Body of pancreas (tissue), 4 donors: ENCODE measurements at regions not wholly inside any gene's neighbourhood (a gene's known extent, or its start where the extent isn't known, plus 50 kb on each side); places are given as distances from the start of the nearest gene placed in this dataset.

ENCODE experiments used
- POLR2A ChIP-seq, 3 donors: fragments of 450-650 bp; IDR thresholded peaks; one replicate each; pipeline ENCODE4 v1.6.1; 2016; ENCODE audit warnings: antibody characterized with exemption in 3 of 3, mild to moderate bottlenecking in 2 of 3
- TF ChIP-seq, protein P1 (sequence below), 7 experiments: fragments of 450-650 bp in 4 of 7; fragments of 200-600 bp in 3 of 7; sonication (generic) in 3 of 7; IDR thresholded peaks; one replicate each; pipeline ENCODE4 v1.5.1; 2016 to 2019; ENCODE audit warnings: antibody characterized with exemption in 7 of 7

DNA sequence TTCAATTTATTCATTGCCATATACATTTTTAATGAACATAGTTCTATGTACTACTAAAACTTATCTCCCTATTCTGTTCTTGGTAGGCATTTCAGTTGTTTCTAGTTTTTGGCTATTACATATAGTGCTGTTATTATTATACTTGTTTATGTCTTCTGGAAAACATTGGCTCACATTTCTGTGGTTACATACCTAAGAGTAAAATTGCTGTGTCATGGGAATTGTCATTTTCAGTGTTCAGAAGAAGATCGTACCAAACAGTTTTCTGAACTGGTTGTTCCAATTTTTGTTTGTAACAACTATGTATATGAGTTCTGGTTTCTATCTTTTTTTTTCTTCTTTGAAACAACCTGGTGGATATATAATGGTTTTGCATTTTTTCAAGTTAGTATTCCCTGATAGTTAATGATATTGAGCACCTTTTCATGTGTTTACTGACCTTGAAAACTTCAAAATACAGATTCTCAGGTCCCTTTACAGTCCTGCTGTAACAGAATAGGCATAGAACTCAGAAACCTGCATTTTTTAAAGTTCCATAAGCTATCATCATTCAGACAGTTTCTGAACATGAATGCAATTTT lies 230.7 kb downstream of the JRKL start:
- TF ChIP-seq POLR2A (IDR thresholded peaks at IDR 0.05) = no peak
- TF ChIP-seq, protein P1, sequence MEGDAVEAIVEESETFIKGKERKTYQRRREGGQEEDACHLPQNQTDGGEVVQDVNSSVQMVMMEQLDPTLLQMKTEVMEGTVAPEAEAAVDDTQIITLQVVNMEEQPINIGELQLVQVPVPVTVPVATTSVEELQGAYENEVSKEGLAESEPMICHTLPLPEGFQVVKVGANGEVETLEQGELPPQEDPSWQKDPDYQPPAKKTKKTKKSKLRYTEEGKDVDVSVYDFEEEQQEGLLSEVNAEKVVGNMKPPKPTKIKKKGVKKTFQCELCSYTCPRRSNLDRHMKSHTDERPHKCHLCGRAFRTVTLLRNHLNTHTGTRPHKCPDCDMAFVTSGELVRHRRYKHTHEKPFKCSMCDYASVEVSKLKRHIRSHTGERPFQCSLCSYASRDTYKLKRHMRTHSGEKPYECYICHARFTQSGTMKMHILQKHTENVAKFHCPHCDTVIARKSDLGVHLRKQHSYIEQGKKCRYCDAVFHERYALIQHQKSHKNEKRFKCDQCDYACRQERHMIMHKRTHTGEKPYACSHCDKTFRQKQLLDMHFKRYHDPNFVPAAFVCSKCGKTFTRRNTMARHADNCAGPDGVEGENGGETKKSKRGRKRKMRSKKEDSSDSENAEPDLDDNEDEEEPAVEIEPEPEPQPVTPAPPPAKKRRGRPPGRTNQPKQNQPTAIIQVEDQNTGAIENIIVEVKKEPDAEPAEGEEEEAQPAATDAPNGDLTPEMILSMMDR (IDR thresholded peaks at IDR 0.05) = no peak
